ENCODE measurements at regions not wholly inside any gene's neighbourhood (a gene's known extent, or its start where the extent isn't known, plus 50 kb on each side); places are given as distances from the start of the nearest gene placed in this dataset.

- no peak for DNase-seq
- H3K4me1 ChIP-seq, result no peaks in the 10 kb centered on the region
- H3K9ac ChIP-seq (ENCODE audit: low read depth in 2 of 2, low read length in 2 of 2), result no peak overlapping the region
- intact Hi-C loops (cut with DNase I), result no loop called here
- H3K27ac ChIP-seq, result no peak overlapping the region
- no peaks in the 10 kb centered on the region for H3K36me3 ChIP-seq
- TF ChIP-seq CTCF (IDR thresholded peaks at IDR 0.05), result no peak
- no peaks in the 10 kb centered on the region for H3K9me3 ChIP-seq
- no peak overlapping the region for H3K4me3 ChIP-seq
- no peaks in the 10 kb centered on the region for H3K27me3 ChIP-seq
Observed at GRCh38 chr9:28320616-28321015, 747.3 kb upstream of the C9orf72 start.

DNA sequence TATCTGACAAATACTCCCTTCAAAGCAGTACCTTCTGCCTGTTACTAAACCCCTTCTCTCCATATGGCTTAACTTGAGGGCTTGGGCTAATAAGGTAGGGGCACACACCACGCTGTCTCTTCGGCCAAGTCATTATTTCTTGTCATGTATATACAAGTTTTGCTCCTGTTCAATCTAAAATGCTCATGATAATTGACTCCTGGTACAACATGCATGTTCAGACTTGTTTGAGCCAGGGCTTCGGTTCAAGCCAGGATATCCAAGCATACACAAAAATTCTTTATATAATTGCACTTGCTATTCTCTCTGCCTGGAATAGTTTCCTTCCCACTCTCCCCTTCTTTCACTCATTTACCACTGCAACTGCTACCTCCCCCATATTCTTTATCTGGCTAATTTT lies 756.0 kb upstream of the C9orf72 start:
- Histone ChIP-seq H3K36me3 (no peaks in the 10 kb centered on the region), H3K9me3 (no peaks in the 10 kb centered on the region), H3K4me1 (no peaks in the 10 kb centered on the region), H3K27me3 (no peaks in the 10 kb centered on the region), H3K27ac (no peak overlapping the region), H3K4me3 (no peak overlapping the region), H3K9ac (ENCODE audit: low read depth in 2 of 2, low read length in 2 of 2) (no peak overlapping the region)
- intact Hi-C loops (cut with DNase I), result no loop called here
- TF ChIP-seq CTCF (IDR thresholded peaks at IDR 0.05), result no peak
- no peak for DNase-seq

- intact Hi-C loops (cut with DNase I), result no loop called here
- H3K4me3 ChIP-seq, result no peak overlapping the region
- H3K27ac ChIP-seq, result no peak overlapping the region
- H3K27me3 ChIP-seq, result no peaks in the 10 kb centered on the region
- no peak for TF ChIP-seq CTCF (IDR thresholded peaks at IDR 0.05)
- no peaks in the 10 kb centered on the region for H3K4me1 ChIP-seq
- no peaks in the 10 kb centered on the region for H3K9me3 ChIP-seq
- no peak overlapping the region for H3K9ac ChIP-seq (ENCODE audit: low read depth in 2 of 2, low read length in 2 of 2)
- DNase-seq, result no peak
- H3K36me3 ChIP-seq, result no peaks in the 10 kb centered on the region
Observed at GRCh38 chr9:28332648-28333047, 759.4 kb upstream of the C9orf72 start.

- no peak for TF ChIP-seq CTCF (IDR thresholded peaks at IDR 0.05)
- no peak for DNase-seq
- no peak overlapping the region for H3K4me3 ChIP-seq
- no peaks in the 10 kb centered on the region for H3K27me3 ChIP-seq
- H3K9ac ChIP-seq (ENCODE audit: low read depth in 2 of 2, low read length in 2 of 2), result no peak overlapping the region
- intact Hi-C loops (cut with DNase I), result no loop called here
- H3K9me3 ChIP-seq, result no peaks in the 10 kb centered on the region
- H3K36me3 ChIP-seq, result no peaks in the 10 kb centered on the region
- H3K4me1 ChIP-seq, result no peaks in the 10 kb centered on the region
- no peak overlapping the region for H3K27ac ChIP-seq
Observed at GRCh38 chr9:28341913-28342312, 768.6 kb upstream of the C9orf72 start.

DNA sequence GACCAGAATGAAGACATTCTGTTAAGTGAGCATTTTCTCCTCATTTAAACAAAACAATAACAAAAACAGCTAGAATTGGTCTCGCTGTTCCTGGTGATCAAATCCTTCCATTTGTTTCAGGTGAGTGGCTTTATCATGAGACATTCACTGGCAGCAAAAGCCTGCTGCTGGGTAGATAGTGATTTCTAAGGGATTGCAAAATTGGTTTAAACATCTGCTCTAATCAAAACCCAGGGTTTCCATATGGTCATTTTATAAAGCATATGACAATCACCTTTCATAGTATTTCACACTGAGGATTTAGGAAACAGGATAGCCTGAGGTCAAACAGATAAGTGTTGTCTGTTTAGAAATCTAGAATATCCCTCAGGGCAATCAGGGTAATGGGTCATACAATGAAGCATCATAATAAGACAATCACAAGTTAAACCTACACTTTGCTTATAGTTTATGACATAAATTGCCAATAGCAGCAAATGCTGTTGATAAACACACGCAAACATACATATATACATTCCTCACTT lies 769.6 kb upstream of the C9orf72 start:
- H3K9ac ChIP-seq (ENCODE audit: low read depth in 2 of 2, low read length in 2 of 2), result no peak overlapping the region
- H3K4me1 ChIP-seq, result no peaks in the 10 kb centered on the region
- no peak overlapping the region for H3K27ac ChIP-seq
- no peaks in the 10 kb centered on the region for H3K36me3 ChIP-seq
- no peaks in the 10 kb centered on the region for H3K9me3 ChIP-seq
- no peak for DNase-seq
- H3K4me3 ChIP-seq, result no peak overlapping the region
- no peaks in the 10 kb centered on the region for H3K27me3 ChIP-seq
- intact Hi-C loops (cut with DNase I), result no loop called here
- TF ChIP-seq CTCF (IDR thresholded peaks at IDR 0.05), result no peak

DNA sequence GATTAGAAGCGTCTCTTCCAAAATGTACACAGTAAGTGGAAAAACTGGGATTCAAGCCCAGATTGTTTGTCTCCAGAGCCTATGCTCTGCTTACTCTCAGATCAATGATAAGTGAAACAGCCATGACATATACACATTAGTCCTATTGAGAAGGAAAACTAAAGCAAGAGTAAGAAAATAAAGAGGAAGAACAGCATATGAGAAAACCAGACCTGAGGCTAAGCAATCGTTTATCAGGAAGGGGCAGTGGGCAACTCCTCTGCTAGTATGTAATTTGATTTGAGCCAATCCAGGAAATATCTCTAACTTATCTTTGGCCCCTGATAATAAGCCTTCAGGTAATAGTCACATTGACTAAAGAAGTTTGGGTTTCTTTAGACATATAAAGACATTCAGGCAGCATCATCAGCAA lies 789.9 kb upstream of the C9orf72 start:
- intact Hi-C loops (cut with DNase I), result no loop called here
- Histone ChIP-seq H3K4me3 (no peak overlapping the region), H3K27me3 (no peaks in the 10 kb centered on the region), H3K27ac (no peak overlapping the region), H3K36me3 (no peaks in the 10 kb centered on the region), H3K9me3 (no peaks in the 10 kb centered on the region), H3K9ac (ENCODE audit: low read depth in 2 of 2, low read length in 2 of 2) (no peak overlapping the region), H3K4me1 (no peaks in the 10 kb centered on the region)
- no peak for DNase-seq
- TF ChIP-seq CTCF (IDR thresholded peaks at IDR 0.05), result no peak
